GM12891 (cell line): ENCODE measurements at regions not wholly inside any gene's neighbourhood (a gene's known extent, or its start where the extent isn't known, plus 50 kb on each side); places are given as distances from the start of the nearest gene placed in this dataset.

Experiments
- POLR2A ChIP-seq: IDR thresholded peaks from 2 replicates; pipeline ENCODE4 v1.6.1; 2011; ENCODE audit warnings: low read depth, low read length, control low read depth
- POLR2AphosphoS5 ChIP-seq: IDR thresholded peaks from 2 replicates; pipeline ENCODE4 v1.6.1; 2011; ENCODE audit warnings: low read depth, low read length, control low read depth
- POU2F2 ChIP-seq: IDR thresholded peaks from 2 replicates; pipeline ENCODE4 v1.6.1; 2011; ENCODE audit warnings: low read depth, mild to moderate bottlenecking, control low read depth, low read length, moderate library complexity
- SPI1 ChIP-seq: IDR thresholded peaks from 2 replicates; pipeline ENCODE4 v1.6.1; 2011; ENCODE audit warnings: low read depth, low read length, control low read depth
- TAF1 ChIP-seq: IDR thresholded peaks from 2 replicates; pipeline ENCODE4 v1.6.1; 2011; ENCODE audit warnings: low read depth, low read length, control low read depth

DNA sequence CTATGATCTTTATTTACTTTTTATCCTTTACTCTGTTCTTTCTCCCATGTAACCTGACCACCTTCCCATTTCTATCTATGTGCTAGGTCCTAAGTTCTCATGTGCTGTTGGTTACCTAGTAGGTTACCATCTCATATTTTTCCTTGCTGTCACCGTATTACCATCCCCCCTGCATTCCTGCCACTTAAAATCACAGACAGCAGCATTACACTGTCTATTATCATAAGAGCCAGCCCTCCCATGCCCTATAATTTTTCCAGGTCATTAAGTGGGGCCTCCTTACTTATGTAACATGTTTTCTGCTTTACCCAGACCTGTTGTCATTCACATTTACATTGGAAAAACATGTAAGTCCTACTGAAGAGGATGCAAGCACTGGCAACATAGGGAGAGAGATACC, 202.9 kb downstream of the HS3ST3A1 start:
- TF ChIP-seq POLR2A, result no peak
- no peak for TF ChIP-seq TAF1
- TF ChIP-seq POLR2AphosphoS5, result no peak
- no peak for TF ChIP-seq POU2F2
- no peak for TF ChIP-seq SPI1
